Esophagus (tissue), 2 donors: ENCODE measurements at regions not wholly inside any gene's neighbourhood (a gene's known extent, or its start where the extent isn't known, plus 50 kb on each side); places are given as distances from the start of the nearest gene placed in this dataset.

ENCODE experiments used
- H3K27ac ChIP-seq, 2 donors: one replicate each; pipeline ENCODE4 v1.5.1; 2013; ENCODE audit warnings: low read depth in 2 of 2, mild to moderate bottlenecking in 2 of 2, inconsistent platforms in 1 of 2, low read length in 1 of 2, moderate library complexity in 1 of 2
- H3K27me3 ChIP-seq, 2 donors: one replicate each; pipeline ENCODE4 v1.6.1; 2013; ENCODE audit warnings: low read length in 2 of 2, control low read depth in 1 of 2, mild to moderate bottlenecking in 1 of 2; ENCODE audit not compliant: insufficient read depth in 2 of 2, control insufficient read depth in 1 of 2
- H3K36me3 ChIP-seq, 2 donors: one replicate each; pipeline ENCODE4 v1.6.1; 2013; ENCODE audit warnings: low read length in 1 of 2; ENCODE audit not compliant: control insufficient read depth in 2 of 2, insufficient read depth in 2 of 2
- H3K4me1 ChIP-seq, 2 donors: one replicate each; pipeline ENCODE4 v1.6.1; 2013; ENCODE audit warnings: low read length in 1 of 2; ENCODE audit not compliant: control insufficient read depth in 2 of 2, insufficient read depth in 2 of 2
- H3K4me3 ChIP-seq, 2 donors: one replicate each; pipeline ENCODE4 v1.5.1; 2013; ENCODE audit warnings: low read length in 2 of 2, mild to moderate bottlenecking in 2 of 2, low read depth in 1 of 2, moderate library complexity in 1 of 2
- H3K9me3 ChIP-seq, 2 donors: one replicate each; pipeline ENCODE4 v1.6.1; 2013; ENCODE audit warnings: mild to moderate bottlenecking in 2 of 2, low read depth in 1 of 2, low read length in 1 of 2, moderate library complexity in 1 of 2; ENCODE audit not compliant: control insufficient read depth in 2 of 2, insufficient read depth in 1 of 2
- WGBS, 2 donors: extraction: QIAGEN DNeasy Blood & Tissue Kit; methylation state at CpG; one replicate each; pipeline ENCODE4 v1.1.7; 2013; 5-methylcytosine and 5-hydroxymethylcytosine counted together
- donor health status: healthy with polysubstance abuse.
- donor health status: Bipolar disorder and iron deficiency.

DNA sequence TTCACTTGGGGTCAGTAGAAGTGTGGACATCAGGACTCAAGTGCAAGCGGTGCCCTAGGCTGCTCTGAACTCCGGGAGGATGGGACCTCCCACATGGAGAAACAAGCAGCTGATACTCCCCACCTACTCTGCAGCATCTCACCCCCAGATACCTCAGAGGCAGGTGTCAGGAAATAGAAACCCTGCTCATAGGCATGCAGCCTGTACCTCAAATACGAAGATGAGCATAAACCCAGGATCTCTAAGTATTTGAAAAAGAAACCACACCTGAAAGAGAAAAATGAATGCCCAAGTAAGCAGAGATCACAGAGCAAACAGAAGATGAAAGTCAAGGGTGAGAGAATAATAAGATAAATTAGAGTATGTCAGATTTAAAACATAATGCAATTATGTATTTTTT, 75.6 kb upstream of the WSCD2 start:
- Histone ChIP-seq H3K27ac (no peak overlapping the region), H3K27me3 (no peaks in the 10 kb centered on the region), H3K36me3 (no peaks in the 10 kb centered on the region), H3K4me3 (no peak overlapping the region), H3K4me1 (no peaks in the 10 kb centered on the region), H3K9me3 (peaks cover 0 to 4% of the 10 kb centered on the region in 2 donors)
- WGBS, 2 donors = 62 to 63% methylated on average over 3 of the region's 3 CpGs

DNA sequence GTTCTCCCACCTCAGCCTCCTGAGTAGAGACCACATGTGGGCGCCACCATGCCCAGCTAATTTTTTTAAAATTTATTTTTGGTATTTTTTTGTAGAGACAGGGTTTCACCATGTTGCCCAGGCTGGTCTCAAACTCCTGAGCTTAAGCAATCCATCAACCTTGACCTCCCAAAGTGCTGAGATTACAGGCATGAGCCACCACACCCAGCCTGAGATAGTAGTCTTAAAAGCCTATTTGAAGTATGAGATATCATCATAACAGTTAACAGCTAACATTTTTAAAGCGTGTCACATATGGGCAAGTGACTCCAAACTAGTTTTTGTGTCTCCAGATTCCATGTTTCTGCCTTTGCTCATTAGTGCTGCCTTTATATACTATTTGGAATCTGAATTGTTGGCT, 74.6 kb upstream of the WSCD2 start:
- peaks cover 0 to 4% of the 10 kb centered on the region in 2 donors for H3K9me3 ChIP-seq
- H3K27me3 ChIP-seq = no peaks in the 10 kb centered on the region
- no peaks in the 10 kb centered on the region for H3K4me1 ChIP-seq
- WGBS, 2 donors = 84 to 87% methylated on average over 2 of the region's 2 CpGs
- H3K27ac ChIP-seq = no peak overlapping the region
- H3K4me3 ChIP-seq = no peak overlapping the region
- H3K36me3 ChIP-seq = no peaks in the 10 kb centered on the region

DNA sequence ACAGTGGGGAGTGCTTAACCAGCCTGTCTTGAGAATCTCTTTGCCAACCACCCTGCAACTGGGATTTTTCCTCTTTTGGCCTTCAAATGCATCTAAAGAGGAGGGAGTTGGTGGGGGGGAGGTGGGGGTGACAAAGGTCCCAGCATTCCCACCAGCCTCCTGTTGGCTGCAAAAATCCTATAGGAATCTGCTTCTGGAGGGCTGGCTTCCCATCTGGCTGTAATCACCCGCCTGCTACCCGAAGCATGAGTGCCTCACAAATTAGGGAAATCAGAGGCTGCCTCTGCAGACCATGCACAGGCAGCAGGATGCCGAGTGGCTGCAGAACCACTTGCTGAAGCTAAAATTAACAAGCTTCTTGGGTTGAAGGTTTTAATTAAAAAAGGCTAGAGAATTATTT, 73.9 kb upstream of the WSCD2 start:
- H3K9me3 ChIP-seq = peaks cover 0 to 4% of the 10 kb centered on the region in 2 donors
- no peak overlapping the region for H3K4me3 ChIP-seq
- H3K27ac ChIP-seq = no peak overlapping the region
- WGBS, 2 donors = 58 to 59% methylated on average over 3 of the region's 3 CpGs
- H3K36me3 ChIP-seq = no peaks in the 10 kb centered on the region
- no peaks in the 10 kb centered on the region for H3K27me3 ChIP-seq
- no peaks in the 10 kb centered on the region for H3K4me1 ChIP-seq

DNA sequence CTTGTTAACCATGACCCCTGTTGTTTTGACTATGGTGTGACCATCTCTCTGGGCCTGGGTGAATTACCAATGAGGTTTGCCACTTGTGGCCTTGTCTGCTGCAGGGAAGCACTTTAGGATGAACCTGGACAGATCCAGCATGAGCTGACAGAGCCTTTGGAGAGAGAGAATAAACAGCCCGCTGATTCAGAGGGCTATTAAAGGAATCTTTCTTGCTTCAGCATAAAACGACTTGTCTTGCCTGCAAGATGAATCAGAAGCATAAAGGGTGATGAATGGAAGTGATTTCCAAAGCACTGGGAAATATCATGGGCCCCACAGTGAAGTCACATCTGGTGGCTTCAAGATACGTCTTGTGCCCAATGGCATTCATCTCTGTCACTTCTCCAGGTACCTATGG, 69.0 kb upstream of the WSCD2 start:
- Histone ChIP-seq H3K27me3 (no peaks in the 10 kb centered on the region), H3K9me3 (no peaks in the 10 kb centered on the region), H3K4me1 (no peaks in the 10 kb centered on the region), H3K4me3 (no peak overlapping the region), H3K36me3 (no peaks in the 10 kb centered on the region), H3K27ac (no peak overlapping the region)
- 57 to 60% methylated on average over 3 of the region's 3 CpGs for WGBS, 2 donors

DNA sequence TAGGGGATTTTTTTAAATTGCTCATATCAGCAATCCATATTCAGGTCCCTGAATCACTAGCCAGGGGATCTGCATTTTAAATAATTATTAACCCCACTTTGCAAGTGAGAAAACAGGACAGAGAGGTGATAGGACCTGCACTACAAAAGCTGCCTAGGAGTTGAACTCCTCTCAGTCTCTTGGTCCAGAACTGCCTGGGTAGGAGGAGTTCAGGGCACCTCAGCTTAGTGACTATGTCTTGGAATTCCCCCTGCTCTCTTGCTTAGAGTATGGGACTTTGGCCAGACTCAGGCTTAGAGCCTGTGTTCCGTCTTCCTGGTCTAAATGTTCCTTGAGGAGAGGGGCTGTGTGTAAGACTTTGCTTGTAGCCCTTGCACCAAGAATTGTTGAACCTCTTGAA, 68.2 kb upstream of the WSCD2 start:
- Histone ChIP-seq H3K36me3 (no peaks in the 10 kb centered on the region), H3K27ac (no peak overlapping the region), H3K4me3 (no peak overlapping the region), H3K27me3 (no peaks in the 10 kb centered on the region), H3K9me3 (no peaks in the 10 kb centered on the region), H3K4me1 (no peaks in the 10 kb centered on the region)
- 22 to 37% methylated on average over 1 of the region's 1 CpG for WGBS, 2 donors

DNA sequence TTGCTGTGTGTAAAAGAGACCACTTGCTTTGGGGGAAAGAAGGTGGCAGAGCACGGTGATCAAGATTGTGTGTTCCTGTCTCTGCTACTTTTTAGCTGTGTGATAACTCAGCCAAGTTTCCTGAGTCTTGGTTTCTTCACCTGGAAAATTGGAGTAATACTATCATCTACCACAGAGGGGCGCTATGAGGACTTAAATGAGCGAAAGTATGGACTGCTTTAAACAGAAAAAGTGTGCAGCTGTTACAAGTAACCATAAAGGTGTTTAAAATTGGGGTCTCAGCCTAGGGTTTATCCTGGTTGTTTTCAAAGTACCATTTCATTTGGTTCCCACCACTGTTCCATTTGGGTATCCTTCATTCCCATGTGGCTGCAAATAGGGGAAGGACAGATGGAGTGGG, 65.9 kb upstream of the WSCD2 start:
- no peaks in the 10 kb centered on the region for H3K4me1 ChIP-seq
- H3K36me3 ChIP-seq = no peaks in the 10 kb centered on the region
- H3K27ac ChIP-seq = no peak overlapping the region
- H3K4me3 ChIP-seq = no peak overlapping the region
- no peaks in the 10 kb centered on the region for H3K27me3 ChIP-seq
- no peaks in the 10 kb centered on the region for H3K9me3 ChIP-seq
- WGBS, 2 donors = 11 to 15% methylated on average over 3 of the region's 3 CpGs

DNA sequence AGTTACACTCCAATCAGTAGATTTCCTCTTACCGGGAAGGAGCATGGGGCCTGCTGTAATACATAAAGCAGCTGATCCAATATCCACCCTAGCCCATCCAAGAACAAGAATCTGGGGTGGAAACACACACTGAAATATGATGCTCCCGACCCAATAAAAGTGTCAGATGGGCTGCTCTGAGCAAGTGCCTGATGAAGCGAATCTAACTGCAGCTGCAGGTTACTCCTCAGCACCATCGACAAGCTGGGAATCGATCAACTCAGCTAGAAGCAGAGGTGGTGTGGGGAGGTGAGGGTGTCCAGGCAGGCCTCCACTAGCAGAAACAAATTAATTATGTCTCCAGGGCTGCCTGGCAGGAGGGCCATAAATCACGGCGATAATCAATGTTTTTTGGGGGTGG, 64.0 kb upstream of the WSCD2 start:
- Histone ChIP-seq H3K4me1 (no peaks in the 10 kb centered on the region), H3K36me3 (no peaks in the 10 kb centered on the region), H3K27me3 (peaks cover 0 to 4% of the 10 kb centered on the region in 2 donors), H3K9me3 (no peaks in the 10 kb centered on the region), H3K4me3 (no peak overlapping the region), H3K27ac (no peak overlapping the region)
- 59 to 73% methylated on average over 7 of the region's 7 CpGs for WGBS, 2 donors

DNA sequence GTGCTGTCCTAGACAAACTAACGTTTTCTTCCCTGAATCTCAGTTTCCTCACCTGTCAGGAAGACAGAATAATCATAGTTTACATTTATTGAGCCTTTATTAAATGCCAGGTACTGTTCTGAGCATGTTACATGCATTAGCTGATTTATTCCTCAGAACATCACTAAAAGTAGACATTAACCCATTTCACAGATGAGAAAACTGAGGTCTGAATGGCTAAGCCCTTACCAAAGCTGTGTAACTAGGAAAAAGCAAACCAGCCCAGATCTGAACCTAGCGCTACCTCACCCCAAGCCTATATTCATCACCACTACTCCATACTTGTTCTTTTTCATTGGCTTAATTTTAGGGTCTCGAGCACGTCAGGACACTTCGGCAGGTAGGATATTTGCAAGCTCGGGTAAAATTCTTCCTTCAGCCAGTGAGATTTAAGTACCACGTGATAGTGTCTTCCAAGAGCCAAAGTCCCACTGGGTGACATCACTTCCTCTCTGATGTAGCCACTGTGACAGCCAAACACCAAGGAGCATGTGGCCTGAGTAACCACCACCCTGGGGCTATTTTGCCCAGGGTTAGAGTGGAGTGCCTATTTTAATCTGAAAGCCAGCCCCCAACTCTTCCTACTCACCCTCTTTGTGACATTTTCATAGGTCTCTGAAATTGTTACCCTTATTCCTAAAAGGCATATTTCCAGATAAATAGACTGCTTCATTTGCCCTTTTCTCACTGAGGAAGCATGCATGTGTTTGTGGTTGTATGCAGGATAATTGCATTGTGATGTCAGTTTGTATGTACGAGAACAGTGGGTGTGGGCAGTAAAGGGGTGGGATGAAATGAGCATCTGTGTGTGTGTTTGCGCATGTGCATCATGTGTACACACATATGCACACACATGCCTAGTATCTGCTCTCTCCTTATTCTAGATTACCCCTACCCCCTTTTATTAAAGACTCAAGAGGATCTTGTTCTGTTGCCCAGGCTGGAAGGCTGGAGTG, 62.2 kb upstream of the WSCD2 start:
- H3K27me3 ChIP-seq = peaks cover 0 to 5% of the 10 kb centered on the region in 2 donors
- WGBS, 2 donors = 64 to 73% methylated on average over 9 of the region's 9 CpGs
- H3K9me3 ChIP-seq = no peaks in the 10 kb centered on the region
- H3K36me3 ChIP-seq = no peaks in the 10 kb centered on the region
- H3K27ac ChIP-seq = no peak overlapping the region
- H3K4me1 ChIP-seq = no peaks in the 10 kb centered on the region
- H3K4me3 ChIP-seq = no peak overlapping the region

DNA sequence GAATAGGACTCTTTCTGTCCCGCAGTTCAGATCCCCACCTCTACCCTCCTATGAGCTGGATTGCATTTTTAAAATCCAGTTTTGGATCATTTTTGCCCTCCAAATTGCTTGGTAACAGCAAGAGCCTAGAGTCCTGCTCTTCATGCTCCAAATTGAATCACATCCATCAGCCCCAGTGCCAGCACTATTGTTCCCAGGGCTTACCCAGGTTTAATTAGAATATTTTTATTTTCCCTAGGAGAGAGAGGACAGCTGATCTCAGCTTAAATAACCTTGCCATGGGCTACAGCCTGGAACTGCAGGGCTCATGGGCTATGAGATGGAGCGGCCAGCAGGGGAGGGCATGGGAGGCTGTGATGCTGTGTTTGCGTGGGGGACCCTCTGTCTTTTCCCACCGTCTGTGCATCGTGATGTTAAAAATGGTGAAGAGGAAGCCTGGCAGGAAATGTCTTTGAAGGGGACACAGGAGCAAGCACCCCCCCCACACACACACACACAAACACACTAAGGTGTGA, 59.4 kb upstream of the WSCD2 start:
- peaks cover 0 to 8% of the 10 kb centered on the region in 2 donors for H3K27me3 ChIP-seq

DNA sequence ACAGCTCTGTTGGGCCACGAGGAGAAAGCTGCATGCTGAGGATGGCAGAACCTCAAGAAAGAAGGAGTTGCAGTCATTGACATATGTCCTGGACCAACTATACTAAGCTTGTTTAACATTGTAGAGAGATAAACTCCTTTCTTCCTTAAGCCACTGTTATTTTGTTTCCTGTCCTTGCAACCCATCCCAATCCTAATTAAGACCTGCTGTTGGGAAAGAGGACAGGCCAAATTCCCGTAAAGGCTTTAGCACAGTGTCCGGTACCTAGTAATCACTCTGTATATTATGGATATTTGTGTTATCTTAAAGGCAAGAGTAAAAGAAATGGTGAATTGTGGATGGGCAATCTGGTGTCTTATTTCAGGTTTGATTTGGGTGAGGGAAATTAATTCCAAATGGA, 53.5 kb upstream of the WSCD2 start:
- WGBS, 2 donors = 65 to 73% methylated on average over 3 of the region's 3 CpGs
- H3K27me3 ChIP-seq = peaks cover 0 to 3% of the 10 kb centered on the region in 2 donors
- H3K4me1 ChIP-seq = no peaks in the 10 kb centered on the region

More for the DNA sequence above, 59.4 kb upstream of the WSCD2 start:
- WGBS, 2 donors = 46 to 57% methylated on average over 5 of the region's 5 CpGs
- Histone ChIP-seq H3K4me1 (no peaks in the 10 kb centered on the region), H3K27ac (no peak overlapping the region), H3K9me3 (no peaks in the 10 kb centered on the region), H3K4me3 (no peak overlapping the region), H3K36me3 (no peaks in the 10 kb centered on the region)

More for the DNA sequence above, 53.5 kb upstream of the WSCD2 start:
- Histone ChIP-seq H3K36me3 (no peaks in the 10 kb centered on the region), H3K9me3 (no peaks in the 10 kb centered on the region), H3K4me3 (no peak overlapping the region), H3K27ac (no peak overlapping the region)
